ENCODE measurements at regions not wholly inside any gene's neighbourhood (a gene's known extent, or its start where the extent isn't known, plus 50 kb on each side); places are given as distances from the start of the nearest gene placed in this dataset.
A peak's percentile ranks its signal among the peaks of the same experiment; 100 is the strongest.

- no peak overlapping the region for H3K27ac ChIP-seq
- DNase-seq (ENCODE audit: low read depth, low spot score): no peak
Observed at GRCh38 chr5:116685069-116685468, 110.4 kb upstream of the SEMA6A start.

GRCh38 chr5:116681334-116682013 is 106.9 kb upstream of the SEMA6A start:
- DNase-seq (ENCODE audit: low read depth, low spot score): no peak

GRCh38 chr5:116675626-116675910 is 100.9 kb upstream of the SEMA6A start:
- DNase-seq (ENCODE audit: low read depth, low spot score): no peak
- no peak overlapping the region for H3K27ac ChIP-seq

More at GRCh38 chr5:116681334-116682013, 106.9 kb upstream of the SEMA6A start:
- H3K27ac ChIP-seq: no peak overlapping the region

GRCh38 chr5:116674881-116675625 is 100.4 kb upstream of the SEMA6A start:
- no peak overlapping the region for H3K27ac ChIP-seq
- no peak for DNase-seq (ENCODE audit: low read depth, low spot score)

DNA sequence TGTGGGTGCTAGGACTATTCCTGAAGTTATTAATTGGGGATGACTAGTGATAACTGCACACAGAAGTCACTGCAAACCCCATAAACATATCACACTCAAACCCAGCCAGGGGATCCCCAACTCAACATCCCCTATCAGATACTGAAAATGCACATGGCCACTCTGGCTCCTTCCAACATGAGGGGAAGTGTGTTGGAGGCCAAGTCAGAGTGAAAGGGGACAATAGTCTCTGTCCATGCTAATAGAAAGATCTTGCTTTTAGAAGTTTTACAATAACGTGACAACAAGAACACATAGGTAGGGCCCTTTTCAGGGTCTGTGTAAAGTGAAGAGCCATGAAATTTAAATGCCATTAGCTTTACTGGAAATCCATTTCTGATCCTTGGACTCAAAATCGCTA is 98.8 kb upstream of the SEMA6A start:
- no peak for DNase-seq (ENCODE audit: low read depth, low spot score)
- no peak overlapping the region for H3K27ac ChIP-seq

GRCh38 chr5:116672203-116672602 is 97.6 kb upstream of the SEMA6A start:
- H3K27ac ChIP-seq: no peak overlapping the region

GRCh38 chr5:116671211-116671736 is 96.7 kb upstream of the SEMA6A start:
- DNase-seq (ENCODE audit: low read depth, low spot score): no peak
- no peak overlapping the region for H3K27ac ChIP-seq

More at GRCh38 chr5:116672203-116672602, 97.6 kb upstream of the SEMA6A start:
- no peak for DNase-seq (ENCODE audit: low read depth, low spot score)

DNA sequence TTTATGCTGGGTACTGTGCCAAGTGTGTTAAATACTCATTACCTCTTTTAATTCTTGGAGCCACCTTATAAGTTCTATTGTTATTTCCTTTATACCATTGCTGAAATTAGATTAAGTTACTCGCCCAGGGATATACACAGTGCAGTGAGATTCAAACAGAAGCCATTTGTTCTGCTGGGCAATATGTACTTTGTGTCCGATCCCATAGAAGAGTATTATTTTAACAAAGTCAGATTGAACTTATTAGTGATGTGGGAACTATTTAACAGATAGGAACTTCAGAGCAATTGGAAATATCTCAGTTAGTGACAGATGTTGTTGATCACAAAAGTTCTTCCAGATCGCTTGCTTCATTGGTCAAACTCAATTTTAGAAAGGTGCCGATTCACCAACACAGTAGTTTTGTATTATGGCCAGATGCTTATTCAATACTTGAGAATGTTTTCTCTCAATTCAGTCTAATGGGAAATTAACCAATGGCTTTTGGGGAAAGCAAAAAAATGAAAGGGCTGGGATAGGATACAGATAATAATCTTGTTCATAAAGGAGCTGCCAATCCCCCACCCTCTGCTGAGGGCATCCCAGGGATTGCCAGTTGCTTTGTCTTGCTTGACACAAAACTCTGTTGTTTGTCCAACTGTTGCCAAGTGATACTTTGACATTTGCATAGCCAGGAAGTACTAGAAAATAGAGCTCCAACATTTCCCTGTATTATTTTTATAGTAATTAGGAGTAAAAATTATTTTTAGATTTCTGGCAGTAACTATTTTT is 94.8 kb upstream of the SEMA6A start:
- H3K27ac ChIP-seq: no peak overlapping the region
- DNase-seq (ENCODE audit: low read depth, low spot score): no peak

DNA sequence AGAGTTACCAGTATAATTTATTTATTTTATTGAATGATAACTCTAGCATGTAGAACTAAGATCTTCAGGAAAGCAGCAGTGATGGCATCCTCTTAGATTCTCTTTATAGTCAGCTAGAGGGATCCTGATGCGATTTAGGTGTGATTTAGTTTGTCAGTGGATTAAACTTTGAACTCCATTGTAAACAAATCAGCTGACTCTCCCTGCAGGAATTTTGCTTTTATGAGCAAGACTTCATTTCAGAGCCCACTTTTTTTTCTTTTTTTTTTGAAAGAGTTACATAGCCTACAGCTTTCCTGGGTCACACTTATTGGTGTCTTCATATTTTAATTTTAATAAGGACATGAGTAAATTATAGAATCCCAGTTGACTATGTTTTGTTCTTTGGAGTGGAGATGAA is 93.8 kb upstream of the SEMA6A start:
- H3K27ac ChIP-seq: no peak overlapping the region
- no peak for DNase-seq (ENCODE audit: low read depth, low spot score)

DNA sequence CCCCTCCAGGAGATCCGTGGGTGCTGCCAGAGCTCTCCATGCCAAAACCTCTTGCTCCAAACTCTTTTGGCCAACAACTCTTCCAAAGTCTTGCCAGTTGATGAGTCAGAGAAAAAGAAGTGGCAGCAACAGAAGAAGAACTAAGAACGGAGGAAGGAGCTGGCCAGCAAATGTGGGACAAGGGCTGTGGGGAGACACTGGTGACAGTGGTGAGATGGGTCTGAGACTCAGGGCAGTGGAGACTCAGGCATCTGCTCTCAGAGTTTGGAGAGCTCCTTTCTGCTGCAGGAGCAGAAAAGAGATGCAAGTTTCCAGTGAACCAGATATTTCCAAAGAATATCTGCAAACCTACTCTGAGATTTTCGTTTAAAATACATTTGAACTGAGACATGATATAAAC is 92.3 kb upstream of the SEMA6A start:
- no peak for DNase-seq (ENCODE audit: low read depth, low spot score)
- H3K27ac ChIP-seq: no peak overlapping the region

GRCh38 chr5:116664988-116665387 is 90.4 kb upstream of the SEMA6A start:
- H3K27ac ChIP-seq: no peak overlapping the region
- DNase-seq (ENCODE audit: low read depth, low spot score): no peak

DNA sequence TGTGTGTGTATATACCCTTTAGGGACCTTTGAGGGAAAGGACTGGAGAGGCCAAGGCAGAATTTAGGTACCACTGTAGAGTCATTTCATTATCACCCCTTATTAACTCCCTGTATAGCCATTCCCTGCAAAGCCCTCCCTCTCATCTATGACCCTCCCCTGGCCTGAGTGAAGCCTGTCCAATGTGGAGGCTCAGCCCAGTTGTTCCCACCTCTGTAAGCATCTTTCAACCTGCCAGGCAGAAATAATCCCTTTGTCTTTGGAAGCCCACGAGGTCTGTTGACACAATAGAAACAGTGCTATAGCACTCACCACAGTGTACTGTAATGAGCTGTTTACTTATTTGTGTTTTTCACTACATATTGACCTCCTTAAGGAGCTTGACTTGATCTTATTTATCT is 88.5 kb upstream of the SEMA6A start:
- no peak for DNase-seq (ENCODE audit: low read depth, low spot score)

DNA sequence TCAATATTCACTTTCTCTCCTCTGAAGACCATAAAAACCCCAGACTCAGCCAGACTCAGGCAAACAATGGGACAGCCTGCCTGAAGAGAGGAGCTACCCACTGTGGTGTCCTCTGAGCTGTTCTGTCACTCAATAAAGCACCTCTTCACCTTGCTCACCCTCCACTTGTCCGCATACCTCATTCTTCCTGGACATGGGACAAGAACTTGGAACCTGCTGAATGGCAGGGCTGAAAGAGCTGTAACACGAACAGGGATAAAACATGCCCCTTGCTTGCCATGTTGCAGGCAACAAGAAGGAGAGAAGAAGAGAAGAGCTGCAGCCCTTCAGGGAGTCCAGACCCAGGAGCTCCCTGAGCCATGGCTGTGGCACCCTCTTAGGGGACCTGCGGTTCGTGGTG is 86.8 kb upstream of the SEMA6A start:
- no peak for DNase-seq (ENCODE audit: low read depth, low spot score)
- no peak overlapping the region for H3K27ac ChIP-seq

More for the DNA sequence above, 88.5 kb upstream of the SEMA6A start:
- no peak overlapping the region for H3K27ac ChIP-seq

- no peak overlapping the region for H3K27ac ChIP-seq
- no peak for DNase-seq (ENCODE audit: low read depth, low spot score)
Observed at GRCh38 chr5:116660929-116661328, 86.3 kb upstream of the SEMA6A start.

- no peak overlapping the region for H3K27ac ChIP-seq
- DNase-seq (ENCODE audit: low read depth, low spot score): no peak
Observed at GRCh38 chr5:116658830-116659229, 84.2 kb upstream of the SEMA6A start.

- DNase-seq (ENCODE audit: low read depth, low spot score): peak; percentile 14
- H3K27ac ChIP-seq: no peak overlapping the region
Observed at GRCh38 chr5:116658141-116658540, 83.5 kb upstream of the SEMA6A start.

DNA sequence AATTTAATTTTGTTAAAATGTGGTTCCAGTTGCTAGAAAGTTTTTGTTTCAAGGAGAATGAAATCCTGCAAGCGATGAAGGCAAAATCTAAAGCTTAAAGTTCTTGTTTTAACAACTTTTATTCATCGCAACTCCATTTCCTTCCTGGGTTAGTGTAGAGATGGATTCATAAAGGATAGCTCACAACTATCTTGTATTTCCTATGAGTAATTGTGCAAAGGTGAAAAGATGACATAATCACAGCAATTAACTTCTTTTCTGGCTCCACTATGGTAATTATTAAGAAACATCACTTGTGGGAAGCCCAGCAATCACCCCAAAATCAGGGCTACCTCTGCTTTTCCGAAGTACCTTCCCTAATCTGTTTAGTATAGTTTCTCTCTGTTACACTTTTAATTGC is 80.8 kb upstream of the SEMA6A start:
- H3K27ac ChIP-seq: no peak overlapping the region
- DNase-seq (ENCODE audit: low read depth, low spot score): no peak

DNA sequence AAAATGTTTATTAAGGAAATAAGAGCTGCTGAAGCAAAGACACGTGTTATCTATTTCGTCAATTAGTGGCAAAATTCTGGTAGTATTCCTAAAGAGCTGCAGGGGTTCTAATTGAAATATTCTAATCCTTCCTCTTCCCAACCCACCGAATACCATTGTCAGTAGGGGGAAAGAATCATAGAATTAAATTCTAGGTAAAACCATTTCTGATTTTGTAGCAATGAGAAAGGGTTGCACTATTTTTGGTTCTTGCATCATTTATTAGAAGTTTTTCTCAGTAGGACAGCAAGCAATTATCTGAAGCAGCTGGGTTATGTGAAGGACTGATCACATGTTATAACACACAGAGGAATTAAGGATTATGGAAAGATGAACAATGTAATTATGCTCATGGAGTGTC is 80.3 kb upstream of the SEMA6A start:
- no peak for DNase-seq (ENCODE audit: low read depth, low spot score)
- no peak overlapping the region for H3K27ac ChIP-seq

DNA sequence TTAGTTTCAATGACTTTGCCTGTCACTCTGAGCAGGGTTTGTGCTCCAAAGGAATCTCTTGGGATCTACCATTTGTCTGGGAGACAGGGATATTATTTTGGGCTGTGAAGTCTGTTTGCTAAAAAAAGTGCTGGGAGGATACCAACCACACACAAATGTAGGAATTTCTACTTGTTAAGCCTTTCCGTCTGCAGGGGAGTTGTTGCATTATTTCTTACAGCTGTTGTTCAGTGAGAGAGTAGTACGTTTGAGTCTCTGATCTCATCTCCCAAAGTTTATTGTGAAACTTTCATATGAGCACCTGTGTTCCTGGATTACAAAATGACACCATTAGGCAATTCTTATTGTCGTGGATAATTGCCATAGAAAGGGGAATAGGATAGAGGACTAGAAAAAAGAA is 78.3 kb upstream of the SEMA6A start:
- peak overlapping the region; percentile 4 for H3K27ac ChIP-seq
- peak; percentile 3 for DNase-seq (ENCODE audit: low read depth, low spot score)

DNA sequence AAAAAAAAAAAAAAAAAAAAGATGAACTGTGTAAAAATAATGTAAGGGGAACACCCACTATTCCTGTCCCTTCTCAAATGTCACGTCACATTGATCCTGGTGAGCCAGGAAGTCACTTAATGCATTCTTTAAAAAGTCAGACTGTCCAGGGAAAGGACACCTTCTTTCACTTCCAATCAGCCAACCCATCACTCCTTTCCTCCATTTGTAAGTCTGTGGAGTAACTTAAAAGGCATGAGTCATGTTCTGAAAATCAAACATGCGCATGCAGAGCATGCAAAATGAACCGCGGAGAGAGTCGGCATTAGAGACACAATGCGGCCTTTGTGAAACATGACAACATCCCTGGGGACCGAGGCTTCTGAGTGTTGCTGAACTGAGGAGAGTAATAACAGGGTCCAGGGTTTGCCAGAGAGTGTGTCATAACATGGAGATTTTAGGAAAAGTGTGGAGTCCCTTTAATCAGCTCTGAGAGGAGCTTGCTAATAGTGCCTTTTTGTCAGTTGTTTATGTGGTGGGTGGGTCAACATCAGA is 77.6 kb upstream of the SEMA6A start:
- DNase-seq (ENCODE audit: low read depth, low spot score): peak; percentile 60

DNA sequence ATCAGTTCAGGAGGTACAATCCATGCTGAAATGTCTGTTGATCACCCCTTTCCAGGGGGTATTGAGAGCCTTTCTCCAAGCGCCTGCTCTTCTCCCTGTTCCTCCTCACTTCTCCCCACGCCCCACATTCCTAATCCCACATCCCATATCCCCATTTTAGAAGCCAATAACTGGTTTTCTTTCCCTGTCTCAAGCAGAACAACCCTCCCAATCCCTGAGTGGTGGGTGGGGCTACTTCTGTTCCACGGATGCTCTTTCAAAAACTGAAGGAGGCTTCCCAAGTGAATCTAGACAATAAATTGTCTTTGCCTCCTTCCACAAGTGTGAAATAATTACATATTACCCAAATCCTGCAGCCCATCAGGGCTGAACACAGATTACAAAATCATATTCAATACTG is 77.0 kb upstream of the SEMA6A start:
- no peak overlapping the region for H3K27ac ChIP-seq

More for the DNA sequence above, 77.6 kb upstream of the SEMA6A start:
- H3K27ac ChIP-seq: peak overlapping the region; percentile 4

More for the DNA sequence above, 77.0 kb upstream of the SEMA6A start:
- DNase-seq (ENCODE audit: low read depth, low spot score): no peak

All from epithelial cell of prostate (primary cell).